SIG-M5 treated with dmso at 0.1 percent for 504 hours (cell line): ENCODE measurements at regions not wholly inside any gene's neighbourhood (a gene's known extent, or its start where the extent isn't known, plus 50 kb on each side); places are given as distances from the start of the nearest gene placed in this dataset.
"Not testable (repeated sequence)": the region's sequence is repeated elsewhere in the genome, so short reads cannot be mapped to it uniquely, and the experiment has no call there.

Experiments
- DNase-seq: peaks from one replicate; lab custom pipeline; 2025; ENCODE audit not compliant: unreplicated experiment; lab: John Stamatoyannopoulos, UW

GRCh38 chr21:9763306-9763705 is 758.1 kb upstream of the TPTE start:
- DNase-seq: no peak

DNA sequence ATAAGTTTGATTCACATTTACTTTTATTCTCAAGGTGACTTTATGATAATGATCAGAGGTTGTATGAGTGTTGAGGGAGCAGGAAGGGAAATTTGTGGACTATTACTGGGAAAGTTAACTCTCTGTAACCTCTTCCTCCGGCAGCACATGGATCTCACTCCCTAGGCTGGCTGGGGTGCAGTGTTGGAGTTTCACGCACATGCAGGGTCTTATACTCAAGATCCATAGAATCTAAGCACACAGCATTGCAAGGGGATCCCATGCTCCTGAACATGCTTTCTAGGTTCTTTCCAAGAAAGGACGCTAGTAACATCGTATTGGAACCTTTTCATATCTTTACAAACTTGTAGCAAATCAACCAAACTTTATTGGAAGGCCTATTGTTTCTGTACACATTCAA is 757.6 kb upstream of the TPTE start:
- no peak for DNase-seq

DNA sequence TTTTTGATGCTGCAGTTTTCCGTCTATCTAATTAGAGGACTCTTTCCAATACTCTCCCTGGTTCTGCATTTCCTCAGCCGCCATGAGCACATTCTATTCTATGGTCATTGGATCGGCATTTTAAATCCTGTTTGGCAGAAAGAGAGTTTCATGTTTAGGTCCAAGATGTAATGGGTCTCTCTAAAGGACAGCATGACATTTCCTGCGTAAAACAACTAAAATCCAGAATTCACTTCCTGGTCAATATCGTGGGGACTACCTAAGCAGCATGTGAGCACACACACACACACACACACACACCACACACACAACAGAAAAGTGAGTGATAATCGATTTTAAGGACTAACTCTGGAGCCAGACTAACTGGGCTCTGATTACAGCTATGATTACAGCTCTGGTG is 757.1 kb upstream of the TPTE start:
- DNase-seq: not testable (repeated sequence)

GRCh38 chr21:9765538-9765937 is 755.8 kb upstream of the TPTE start:
- DNase-seq: not testable (repeated sequence)

DNA sequence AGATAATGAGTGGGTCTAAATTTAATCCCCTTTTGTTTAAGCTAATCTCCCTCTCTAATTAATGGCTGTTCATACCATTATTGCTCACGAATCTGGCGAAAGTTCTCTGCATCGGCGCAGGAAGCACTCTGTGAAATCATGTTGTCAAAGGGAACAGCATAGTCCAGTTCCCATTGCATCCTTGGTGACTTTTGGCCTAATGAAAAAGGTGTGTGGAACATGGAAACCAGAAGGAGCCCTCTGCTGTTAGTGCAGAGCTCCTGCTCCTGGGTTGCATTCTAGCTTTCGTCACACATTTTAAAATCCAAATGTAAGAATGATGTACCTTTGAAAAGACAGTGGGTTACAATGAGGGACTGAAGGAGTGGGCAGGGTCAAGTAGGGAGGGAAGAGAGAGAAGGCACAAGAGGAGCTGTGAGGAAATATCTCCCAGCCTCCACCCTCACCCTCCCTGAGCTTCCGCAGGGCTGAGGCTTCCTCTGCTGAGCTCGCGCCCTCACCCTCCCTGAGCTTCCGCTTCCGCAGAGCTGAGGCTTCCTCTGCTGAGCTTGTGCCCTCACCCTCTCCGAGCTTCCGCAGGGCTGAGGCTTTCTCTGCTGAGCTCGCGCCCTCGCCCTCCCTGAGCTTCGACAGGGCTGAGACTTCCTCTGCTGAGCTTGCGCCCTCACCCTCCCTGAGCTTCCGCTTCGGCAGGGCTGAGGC is 754.3 kb upstream of the TPTE start:
- DNase-seq: not testable (repeated sequence)

DNA sequence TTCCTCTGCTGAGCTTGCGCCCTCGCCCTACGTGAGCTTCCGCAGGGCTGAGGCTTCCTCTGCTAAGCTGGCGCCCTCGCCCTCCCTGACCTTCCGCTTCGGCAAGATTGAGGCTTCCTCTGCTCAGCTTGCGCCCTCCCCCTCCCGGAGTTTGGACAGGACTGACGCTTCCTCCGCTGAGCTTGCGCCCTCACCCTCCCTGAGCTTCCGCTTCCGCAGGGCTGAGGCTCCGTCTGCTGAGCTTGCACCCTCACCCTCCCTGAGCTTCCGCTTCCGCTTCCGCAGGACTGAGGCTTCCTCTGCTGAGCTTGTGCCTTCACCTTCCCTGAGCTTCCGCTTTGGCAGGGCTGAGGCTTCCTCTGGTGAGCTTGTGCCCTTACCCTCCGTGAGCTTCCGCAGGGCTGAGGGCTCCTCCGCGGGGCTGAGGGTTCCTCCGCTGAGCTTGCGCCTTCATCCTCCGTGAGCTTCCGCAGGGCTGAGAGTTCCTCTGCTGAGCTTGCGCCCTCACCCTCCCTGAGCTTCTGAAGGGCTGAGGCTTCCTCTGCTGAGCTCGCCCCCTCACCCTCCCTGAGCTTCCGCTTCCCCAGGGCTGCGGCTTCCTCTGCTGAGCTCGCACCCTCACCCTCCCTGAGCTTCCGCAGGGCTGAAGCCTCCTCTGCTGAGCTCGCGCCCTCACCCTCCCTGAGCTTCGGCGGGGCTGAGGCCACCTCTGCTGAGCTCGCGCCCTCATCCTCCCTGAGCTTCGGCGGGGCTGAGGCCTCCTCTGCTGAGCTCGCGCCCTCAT is 753.6 kb upstream of the TPTE start:
- DNase-seq: no peak

DNA sequence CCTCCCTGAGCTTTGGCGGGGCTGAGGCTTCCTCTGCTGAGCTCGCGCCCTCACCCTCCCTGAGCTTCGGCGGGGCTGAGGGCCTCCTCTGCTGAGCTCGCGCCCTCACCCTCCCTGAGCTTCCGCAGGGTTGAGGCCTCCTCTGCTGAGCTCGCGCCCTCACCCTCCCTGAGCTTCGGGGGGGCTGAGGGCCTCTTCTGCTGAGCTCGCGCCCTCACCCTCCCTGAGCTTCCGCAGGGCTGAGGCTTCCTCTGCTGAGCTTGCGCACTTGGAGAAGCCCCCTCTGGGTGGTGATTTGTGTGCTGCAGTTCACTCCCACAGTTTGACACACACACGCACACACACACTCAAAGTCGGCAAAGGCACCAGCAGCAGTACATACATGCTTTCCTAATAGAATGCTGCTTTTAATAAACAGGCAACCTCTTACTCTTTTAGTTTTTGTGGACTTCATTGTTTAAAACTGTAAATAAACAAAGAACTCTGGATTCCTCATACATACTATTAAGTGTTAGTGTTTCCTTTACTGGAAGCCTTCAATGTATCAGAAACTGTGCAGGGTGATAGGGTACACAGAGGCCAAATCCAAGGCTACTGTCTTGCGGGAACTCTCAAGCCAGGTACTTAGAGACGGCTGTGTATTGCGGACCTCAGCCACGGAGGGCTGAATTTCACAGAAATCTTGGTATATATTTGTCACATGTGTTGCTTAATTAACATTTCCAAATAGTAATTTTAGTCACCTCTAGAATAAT is 752.8 kb upstream of the TPTE start:
- not testable (repeated sequence) for DNase-seq

- not testable (repeated sequence) for DNase-seq
These were observed 752.3 kb upstream of the TPTE start for GRCh38 chr21:9769131-9769498.

GRCh38 chr21:9769718-9770690 is 751.4 kb upstream of the TPTE start:
- DNase-seq: not testable (repeated sequence)

- DNase-seq: not testable (repeated sequence)
These were observed 749.7 kb upstream of the TPTE start for GRCh38 chr21:9771466-9772347.

DNA sequence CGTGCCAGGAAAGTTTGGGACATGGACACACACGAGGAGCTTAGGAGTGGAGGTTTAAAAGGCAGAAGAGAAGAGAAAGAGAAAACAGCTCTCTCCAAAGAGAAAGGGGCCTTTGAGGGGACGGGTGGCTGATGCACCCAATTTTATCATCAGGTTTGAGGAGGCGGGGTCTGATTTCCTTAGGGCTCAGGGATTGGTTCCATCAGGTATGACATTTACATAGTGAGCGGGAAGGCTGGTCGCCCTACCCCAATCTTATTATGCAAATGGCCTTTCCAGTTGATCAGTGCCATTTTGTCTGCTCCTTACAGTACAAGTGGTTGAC is 749.1 kb upstream of the TPTE start:
- DNase-seq: no peak

DNA sequence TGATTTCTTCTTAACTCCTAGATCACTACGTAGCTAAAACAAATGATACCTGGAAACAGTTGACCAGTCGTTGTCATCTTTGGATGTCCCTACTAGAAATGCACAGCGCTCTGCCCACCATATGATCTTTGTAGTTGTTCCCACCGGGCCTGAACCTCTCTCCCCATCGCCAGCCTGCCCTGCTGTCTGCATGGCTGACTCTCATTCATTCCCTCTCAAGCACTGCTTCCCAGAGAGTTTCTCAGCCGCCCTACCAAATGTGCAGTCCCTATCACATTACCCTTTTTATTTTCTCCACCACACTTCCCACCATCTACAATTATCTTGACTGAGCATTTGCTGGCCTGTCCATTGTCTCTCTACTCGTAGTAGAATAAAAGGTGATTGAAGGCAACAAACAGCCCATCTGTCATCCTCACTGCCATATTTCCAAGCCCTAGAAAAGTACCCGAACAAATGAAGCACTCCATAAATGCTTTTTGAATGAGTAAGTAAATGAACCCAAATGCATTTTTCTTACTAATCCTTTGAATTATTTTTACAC is 748.4 kb upstream of the TPTE start:
- not testable (repeated sequence) for DNase-seq

GRCh38 chr21:9774347-9774746 is 747.0 kb upstream of the TPTE start:
- DNase-seq: no peak

DNA sequence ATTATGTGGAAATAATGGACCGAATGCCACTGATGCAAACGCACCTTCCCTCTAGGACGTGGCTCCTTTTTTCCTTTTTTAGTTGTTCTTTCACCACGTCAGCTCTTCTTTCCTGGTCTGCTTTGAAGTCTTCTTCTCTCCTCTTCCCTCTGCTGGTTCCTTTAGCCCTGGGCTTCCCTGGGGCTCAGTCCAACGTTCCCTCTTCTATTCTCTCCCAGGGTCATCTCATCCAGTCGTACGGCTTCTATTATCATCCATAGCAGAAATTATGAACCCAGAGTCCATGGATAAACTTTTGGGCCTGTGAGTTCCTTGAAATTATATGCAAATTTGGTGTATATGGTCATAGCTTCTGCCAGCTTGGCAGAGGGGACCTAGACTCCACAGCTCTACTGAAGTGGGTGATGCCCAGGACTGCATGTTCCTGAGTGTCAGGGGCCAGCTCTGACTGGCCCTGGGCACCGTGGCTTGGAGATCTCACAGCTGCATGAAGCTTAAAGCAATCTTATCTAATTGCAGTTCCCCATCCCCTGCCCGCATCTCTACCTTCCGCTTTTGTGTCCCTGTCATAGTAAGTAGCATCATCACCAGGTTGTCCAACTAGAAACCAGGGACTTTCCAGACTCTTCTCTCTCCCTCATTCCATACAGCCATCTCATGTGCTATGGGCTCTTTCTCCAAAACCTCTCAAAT is 746.3 kb upstream of the TPTE start:
- not testable (repeated sequence) for DNase-seq

GRCh38 chr21:9775877-9776276 is 745.5 kb upstream of the TPTE start:
- DNase-seq: not testable (repeated sequence)

DNA sequence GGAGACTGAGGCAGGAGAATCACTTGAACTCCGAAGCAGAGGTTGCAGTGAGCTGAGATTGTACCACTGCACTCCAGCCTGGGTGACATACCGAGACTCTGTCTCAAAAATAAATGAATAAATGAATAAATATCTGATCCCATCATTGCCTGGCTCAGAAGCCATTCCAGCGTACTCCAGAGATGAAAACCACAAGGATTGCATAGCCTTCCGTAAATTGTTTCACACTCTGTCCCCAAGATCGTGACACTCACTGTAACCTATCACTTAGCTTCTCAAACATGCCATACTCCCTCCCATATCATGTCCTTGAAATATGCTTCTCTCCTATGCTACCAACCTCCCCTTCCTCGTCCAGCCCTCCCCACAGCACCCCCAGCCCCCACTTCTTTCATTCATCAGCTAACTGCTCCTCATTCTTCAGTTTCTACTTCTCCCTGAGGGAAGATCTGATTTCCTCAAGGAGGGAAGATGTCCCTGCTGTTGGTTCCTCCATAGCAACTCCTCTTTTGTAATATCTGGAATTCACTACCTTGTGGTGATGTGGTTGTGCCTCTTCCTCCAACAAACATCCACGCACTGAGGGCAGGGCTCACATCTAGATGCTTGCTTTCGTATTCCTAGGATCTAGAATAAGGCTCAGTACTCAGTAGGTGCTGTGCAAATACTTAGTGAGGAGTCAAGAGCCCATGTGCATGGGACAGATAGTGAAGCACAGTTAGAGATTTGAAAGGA is 744.9 kb upstream of the TPTE start:
- not testable (repeated sequence) for DNase-seq

GRCh38 chr21:9778541-9778940 is 742.8 kb upstream of the TPTE start:
- DNase-seq: not testable (repeated sequence)

DNA sequence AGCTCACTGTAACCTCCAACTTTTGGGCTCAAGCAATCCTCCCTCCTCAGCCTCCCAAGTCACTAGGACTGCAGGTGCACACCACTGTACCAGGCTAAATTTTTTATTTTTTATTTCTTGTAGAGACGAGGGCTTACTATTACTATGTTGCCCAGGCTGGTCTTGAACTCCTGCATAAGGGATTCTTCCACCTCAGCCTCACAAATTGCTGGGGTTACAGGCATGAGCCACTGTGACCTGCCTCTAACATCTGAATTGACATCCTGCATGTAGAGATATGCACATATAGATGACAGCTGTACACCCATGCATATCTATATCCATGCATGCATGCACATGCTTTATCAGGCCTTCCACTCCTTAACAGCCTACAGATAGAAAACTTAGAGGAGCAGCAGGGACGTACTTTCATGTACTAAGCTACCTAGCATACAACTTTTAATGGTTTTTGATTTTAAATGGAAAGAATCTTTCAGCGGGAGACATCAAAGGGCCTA is 740.9 kb upstream of the TPTE start:
- no peak for DNase-seq
